CD4-positive, alpha-beta T cell (primary cell): ENCODE measurements at regions not wholly inside any gene's neighbourhood (a gene's known extent, or its start where the extent isn't known, plus 50 kb on each side); places are given as distances from the start of the nearest gene placed in this dataset.

Experiments used
- ATAC-seq: fragments of 200-7000 bp; cut with Tn5 transposase; one replicate; pipeline ENCODE4 v1.10.0; 2022; ENCODE audit warnings: mild to moderate bottlenecking; ENCODE audit not compliant: poor library complexity
- CTCF ChIA-PET: fragments of 350-600 bp; sonication (Branson Sonifier 250); formaldehyde crosslinking; loops from one replicate; lab custom pipeline; 2021; ENCODE audit warnings: antibody characterized with exemption, inconsistent platforms; lab: Charles Lee
- POLR2A ChIA-PET: fragments of 350-600 bp; sonication (Branson Sonifier 250); formaldehyde crosslinking; loops from one replicate; lab custom pipeline; 2021; ENCODE audit warnings: antibody characterized with exemption, inconsistent platforms; lab: Charles Lee
- DNase-seq, 14 experiments: peaks; one replicate each; pipeline ENCODE4 v3.0.0-alpha.2; 2013 to 2020; ENCODE audit warnings: mixed read lengths in 2 of 14
- H3K27ac ChIP-seq, 2 donors: one replicate each; pipeline versions ENCODE4 v1.5.1 to v1.7.0; 2013; ENCODE audit warnings: low read length in 2 of 2, low read depth in 1 of 2, mild to moderate bottlenecking in 1 of 2
- H3K27me3 ChIP-seq, 2 experiments: 1 replicate in 1 of 2; 2 replicates in 1 of 2; pipeline versions ENCODE4 v1.6.1 to v1.7.0; 2013; ENCODE audit warnings: low read length in 2 of 2, control low read depth in 1 of 2, mild to moderate bottlenecking in 1 of 2, moderate library complexity in 1 of 2; ENCODE audit not compliant: insufficient read depth in 2 of 2, control insufficient read depth in 1 of 2
- H3K36me3 ChIP-seq: one replicate; pipeline ENCODE4 v1.6.1; 2013; ENCODE audit warnings: low read length, control low read depth; ENCODE audit not compliant: insufficient read depth
- H3K4me1 ChIP-seq: one replicate; pipeline ENCODE4 v1.6.1; 2013; ENCODE audit warnings: low read length, control low read depth; ENCODE audit not compliant: insufficient read depth
- H3K4me3 ChIP-seq: one replicate; pipeline ENCODE4 v1.5.1; 2013; ENCODE audit warnings: mild to moderate bottlenecking, low read length, moderate library complexity
- H3K9me3 ChIP-seq, 2 experiments: 1 replicate in 1 of 2; 2 replicates in 1 of 2; pipeline versions ENCODE4 v1.6.1 to v1.7.0; 2013; ENCODE audit warnings: low read length in 2 of 2, mild to moderate bottlenecking in 2 of 2, control low read depth in 1 of 2, moderate library complexity in 1 of 2; ENCODE audit not compliant: control insufficient read depth in 1 of 2, insufficient read depth in 1 of 2
- H3K27ac Mint-ChIP-seq: one replicate; pipeline ENCODE4 v1.8.0; 2020; ENCODE audit warnings: mixed read lengths
- H3K27me3 Mint-ChIP-seq: one replicate; pipeline ENCODE4 v1.8.0; 2021; ENCODE audit warnings: mixed read lengths
- H3K36me3 Mint-ChIP-seq: one replicate; pipeline ENCODE4 v1.8.0; 2021; ENCODE audit warnings: low read depth, mixed read lengths
- H3K4me1 Mint-ChIP-seq: one replicate; pipeline ENCODE4 v1.8.0; 2021; ENCODE audit warnings: low read depth, mixed read lengths
- H3K4me3 Mint-ChIP-seq: one replicate; pipeline ENCODE4 v1.8.0; 2020; ENCODE audit warnings: mild to moderate bottlenecking, mixed read lengths
- H3K9me3 Mint-ChIP-seq: one replicate; pipeline ENCODE4 v1.8.0; 2020; ENCODE audit warnings: mixed read lengths
- intact Hi-C, 2 experiments: fragments of 100-400 bp; cut with DNase I in 1 of 2; cut with micrococcal nuclease in 1 of 2; formaldehyde crosslinking; loops; one replicate each; pipeline versions ENCODE4 v1.15.1 to v1.9.0; 2023 to 2025; cut with DNase I, micrococcal nuclease
- TF ChIP-seq, protein P1 (sequence below): fragments of 200-600 bp; IDR thresholded peaks from one replicate; pipeline ENCODE4 v1.8.0; 2022; ENCODE audit warnings: antibody characterized with exemption, mild to moderate bottlenecking

DNA sequence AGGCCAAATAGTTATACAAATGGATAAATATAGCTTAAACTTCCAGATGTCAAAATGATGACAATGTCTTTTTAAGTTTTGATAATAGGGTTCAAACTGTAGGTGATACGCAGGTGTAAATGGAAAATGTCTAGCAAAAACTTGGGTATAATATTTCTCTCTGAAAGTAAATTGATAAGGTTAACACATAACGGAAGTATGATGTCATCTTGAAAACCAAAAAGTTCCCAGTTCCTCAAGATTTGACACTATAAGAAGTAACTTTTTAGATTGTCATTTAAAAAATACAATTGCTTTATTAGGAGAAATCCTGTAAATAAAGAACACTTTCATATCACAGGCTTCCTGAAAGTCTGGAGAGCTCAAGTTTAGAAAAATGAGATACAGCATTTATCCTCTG is 483.4 kb downstream of the FRK start:
- no peak for DNase-seq
- H3K36me3 ChIP-seq = no peaks in the 10 kb centered on the region
- Mint-ChIP-seq H3K4me3 (no peak overlapping the region), H3K9me3 (peaks cover 2% of the 10 kb centered on the region), H3K27ac (no peak overlapping the region), H3K4me1 (no peaks in the 10 kb centered on the region), H3K36me3 (no peaks in the 10 kb centered on the region), H3K27me3 (no peaks in the 10 kb centered on the region)
- no peak overlapping the region for H3K27ac ChIP-seq
- ChIA-PET CTCF (no interaction called here), POLR2A (no interaction called here)
- no peaks in the 10 kb centered on the region for H3K27me3 ChIP-seq
- H3K4me1 ChIP-seq = no peaks in the 10 kb centered on the region
- H3K9me3 ChIP-seq = no peaks in the 10 kb centered on the region
- no peak for ATAC-seq
- no peak overlapping the region for H3K4me3 ChIP-seq
- intact Hi-C loops = no loop called here
- TF ChIP-seq, protein P1, sequence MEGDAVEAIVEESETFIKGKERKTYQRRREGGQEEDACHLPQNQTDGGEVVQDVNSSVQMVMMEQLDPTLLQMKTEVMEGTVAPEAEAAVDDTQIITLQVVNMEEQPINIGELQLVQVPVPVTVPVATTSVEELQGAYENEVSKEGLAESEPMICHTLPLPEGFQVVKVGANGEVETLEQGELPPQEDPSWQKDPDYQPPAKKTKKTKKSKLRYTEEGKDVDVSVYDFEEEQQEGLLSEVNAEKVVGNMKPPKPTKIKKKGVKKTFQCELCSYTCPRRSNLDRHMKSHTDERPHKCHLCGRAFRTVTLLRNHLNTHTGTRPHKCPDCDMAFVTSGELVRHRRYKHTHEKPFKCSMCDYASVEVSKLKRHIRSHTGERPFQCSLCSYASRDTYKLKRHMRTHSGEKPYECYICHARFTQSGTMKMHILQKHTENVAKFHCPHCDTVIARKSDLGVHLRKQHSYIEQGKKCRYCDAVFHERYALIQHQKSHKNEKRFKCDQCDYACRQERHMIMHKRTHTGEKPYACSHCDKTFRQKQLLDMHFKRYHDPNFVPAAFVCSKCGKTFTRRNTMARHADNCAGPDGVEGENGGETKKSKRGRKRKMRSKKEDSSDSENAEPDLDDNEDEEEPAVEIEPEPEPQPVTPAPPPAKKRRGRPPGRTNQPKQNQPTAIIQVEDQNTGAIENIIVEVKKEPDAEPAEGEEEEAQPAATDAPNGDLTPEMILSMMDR = no peak

DNA sequence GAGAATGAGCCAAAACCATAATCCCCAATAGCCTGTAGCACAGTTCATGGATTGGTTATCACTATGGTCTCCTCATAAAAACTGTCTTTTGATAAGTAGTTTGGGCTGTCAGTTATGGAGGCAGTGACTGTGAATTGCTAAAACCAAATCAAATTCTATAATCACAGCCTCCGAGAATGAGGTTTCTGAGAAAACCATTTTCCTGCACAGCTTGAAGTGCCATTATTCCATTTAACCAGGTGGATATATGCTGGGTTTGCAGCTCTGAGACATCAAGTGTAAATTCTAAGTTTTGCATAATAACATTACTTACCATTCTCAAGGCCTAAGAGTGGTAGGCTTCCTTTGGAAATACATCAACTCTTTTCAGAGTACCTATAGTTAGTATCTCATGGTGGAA is 485.4 kb downstream of the FRK start:
- ChIA-PET CTCF (no interaction called here), POLR2A (interaction anchor here (0.7 kb wide), 1 partner anchor 152 kb away, joined by 4 read pairs; no protein-coding TSS in a partner anchor)
- Mint-ChIP-seq H3K4me3 (no peak overlapping the region), H3K36me3 (no peaks in the 10 kb centered on the region), H3K9me3 (peaks cover 2% of the 10 kb centered on the region), H3K27ac (no peak overlapping the region), H3K27me3 (no peaks in the 10 kb centered on the region), H3K4me1 (no peaks in the 10 kb centered on the region)
- TF ChIP-seq, protein P1 = no peak
- intact Hi-C loops = no loop called here
- no peaks in the 10 kb centered on the region for H3K4me1 ChIP-seq
- H3K4me3 ChIP-seq = no peak overlapping the region
- ATAC-seq = no peak
- no peak for DNase-seq
- no peak overlapping the region for H3K27ac ChIP-seq
- no peaks in the 10 kb centered on the region for H3K36me3 ChIP-seq
- H3K9me3 ChIP-seq = no peaks in the 10 kb centered on the region
- no peaks in the 10 kb centered on the region for H3K27me3 ChIP-seq

DNA sequence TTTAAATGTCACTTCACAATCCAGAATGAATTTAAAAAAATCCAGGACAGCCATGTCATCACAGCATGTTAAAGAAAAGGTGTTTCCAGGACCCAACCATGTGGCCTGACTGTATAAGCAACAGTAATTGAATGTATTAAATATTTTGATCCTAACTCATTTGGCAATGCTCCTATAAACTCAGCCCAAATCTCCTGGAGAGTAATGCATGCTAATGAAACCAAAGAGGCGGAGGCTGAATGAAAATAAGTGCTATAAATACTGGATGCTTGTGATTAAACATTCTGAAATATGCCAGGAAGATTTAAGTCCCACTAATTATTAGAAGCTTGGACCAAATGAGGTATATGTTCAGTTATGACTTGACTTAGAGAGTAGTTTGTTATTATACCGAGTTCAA is 486.8 kb downstream of the FRK start:
- Histone ChIP-seq H3K36me3 (no peaks in the 10 kb centered on the region), H3K4me3 (no peak overlapping the region), H3K27ac (no peak overlapping the region), H3K27me3 (no peaks in the 10 kb centered on the region), H3K4me1 (no peaks in the 10 kb centered on the region), H3K9me3 (no peaks in the 10 kb centered on the region)
- Mint-ChIP-seq H3K36me3 (no peaks in the 10 kb centered on the region), H3K27me3 (no peaks in the 10 kb centered on the region), H3K27ac (no peak overlapping the region), H3K4me3 (no peak overlapping the region), H3K9me3 (peaks cover 2% of the 10 kb centered on the region), H3K4me1 (no peaks in the 10 kb centered on the region)
- DNase-seq (no peak), ATAC-seq (no peak)
- ChIA-PET CTCF (no interaction called here), POLR2A (no interaction called here)
- intact Hi-C loops = no loop called here
- TF ChIP-seq, protein P1 = no peak
